Caco-2 (cell line): ENCODE measurements at regions not wholly inside any gene's neighbourhood (a gene's known extent, or its start where the extent isn't known, plus 50 kb on each side); places are given as distances from the start of the nearest gene placed in this dataset.

Experiments
- BruUV-seq: library from RNA; stranded (reverse); fragments of 400-500 nt; replicated peaks from 2 replicates; lab custom pipeline; 2021; lab: Mats Ljungman, UMichigan
- CTCF ChIA-PET: fragments of 300-600 bp; sonication (Branson Sonifier 250); formaldehyde crosslinking; loops from one replicate; lab custom pipeline; 2022; ENCODE audit warnings: antibody characterized with exemption; lab: Charles Lee
- POLR2A ChIA-PET: fragments of 300-600 bp; sonication (Branson Sonifier 250); formaldehyde crosslinking; loops from one replicate; lab custom pipeline; 2022; ENCODE audit warnings: antibody characterized with exemption; lab: Charles Lee
- DNase-seq, 2 experiments: peaks; one replicate each; pipeline versions ENCODE4 v3.0.0 to v3.0.0-alpha.2; 2020 to 2022
- H3K27me3 ChIP-seq: replicated peaks from 2 replicates; pipeline ENCODE4 v1.6.0; 2011; ENCODE audit warnings: low read length; ENCODE audit not compliant: control insufficient read depth, insufficient read depth
- H3K36me3 ChIP-seq: 2 replicates; pipeline ENCODE4 v1.5.1; 2011; ENCODE audit warnings: low read length; ENCODE audit not compliant: control insufficient read depth, insufficient read depth
- H3K4me1 ChIP-seq: fragments of 250-450 bp; sonication (Bioruptor Pico); 2 replicates; pipeline ENCODE4 v1.5.1; 2020; ENCODE audit warnings: mild to moderate bottlenecking
- H3K4me3 ChIP-seq: 2 replicates; pipeline ENCODE4 v1.5.1; 2011; ENCODE audit warnings: low read depth, mild to moderate bottlenecking, control low read depth, low read length
- H3K9me3 ChIP-seq: fragments of 250-450 bp; sonication (Bioruptor Pico); 2 replicates; pipeline ENCODE4 v1.5.1; 2020; ENCODE audit warnings: mild to moderate bottlenecking, moderate library complexity
- H3K27ac Mint-ChIP-seq: one replicate; pipeline ENCODE4 v1.8.0; 2022; ENCODE audit warnings: mixed read lengths; ENCODE audit not compliant: unreplicated experiment
- H3K27me3 Mint-ChIP-seq: one replicate; pipeline ENCODE4 v1.8.0; 2022; ENCODE audit warnings: mixed read lengths; ENCODE audit not compliant: insufficient read depth, unreplicated experiment
- H3K36me3 Mint-ChIP-seq: one replicate; pipeline ENCODE4 v1.8.0; 2022; ENCODE audit warnings: mild to moderate bottlenecking, mixed read lengths; ENCODE audit not compliant: insufficient read depth, unreplicated experiment
- H3K4me1 Mint-ChIP-seq: one replicate; pipeline ENCODE4 v1.8.0; 2022; ENCODE audit warnings: low read depth, mixed read lengths; ENCODE audit not compliant: unreplicated experiment
- H3K4me3 Mint-ChIP-seq: one replicate; pipeline ENCODE4 v1.8.0; 2022; ENCODE audit warnings: mild to moderate bottlenecking, moderate library complexity, mixed read lengths; ENCODE audit not compliant: unreplicated experiment
- H3K9me3 Mint-ChIP-seq: one replicate; pipeline ENCODE4 v1.8.0; 2022; ENCODE audit warnings: mixed read lengths; ENCODE audit not compliant: unreplicated experiment
- intact Hi-C: fragments of 100-400 bp; cut with micrococcal nuclease; formaldehyde crosslinking; loops from one replicate; pipeline ENCODE4 v1.10.0; 2022; ENCODE audit not compliant: unreplicated experiment
- TF ChIP-seq, protein P1 (sequence below), 2 experiments: fragments of 200-600 bp in 1 of 2; IDR thresholded peaks; 1 replicate in 1 of 2; 2 replicates in 1 of 2; pipeline versions ENCODE4 v1.5.1 to v1.8.0; 2011 to 2022; ENCODE audit warnings: antibody characterized with exemption in 1 of 2, control low read depth in 1 of 2, inconsistent platforms in 1 of 2, low read depth in 1 of 2, low read length in 1 of 2, mild to moderate bottlenecking in 1 of 2, moderate library complexity in 1 of 2; ENCODE audit not compliant: insufficient read depth in 1 of 2, severe bottlenecking in 1 of 2, unreplicated experiment in 1 of 2

- CTCF ChIA-PET: interaction anchor here (1.2 kb wide), 1 partner anchor 32 kb away, joined by 4 read pairs; no protein-coding TSS in a partner anchor
- H3K36me3 Mint-ChIP-seq: no peaks in the 10 kb centered on the region
- H3K4me1 ChIP-seq: peaks cover 6% of the 10 kb centered on the region; the same call in 1 of the 2 replicates
- DNase-seq: peak; percentile 47 to 69
- no peak overlapping the region for H3K27ac Mint-ChIP-seq
- H3K27me3 Mint-ChIP-seq: peaks cover 11% of the 10 kb centered on the region
- POLR2A ChIA-PET: no interaction called here
- BruUV-seq: no TSS peak
- H3K4me3 Mint-ChIP-seq: peak overlapping the region; percentile 62
- H3K4me3 ChIP-seq: peak overlapping the region; percentile 34
- no peaks in the 10 kb centered on the region for H3K9me3 Mint-ChIP-seq
- H3K9me3 ChIP-seq: no peaks in the 10 kb centered on the region
- peaks cover 2% of the 10 kb centered on the region for H3K27me3 ChIP-seq
- H3K4me1 Mint-ChIP-seq: peaks cover 7% of the 10 kb centered on the region
- TF ChIP-seq, protein P1, sequence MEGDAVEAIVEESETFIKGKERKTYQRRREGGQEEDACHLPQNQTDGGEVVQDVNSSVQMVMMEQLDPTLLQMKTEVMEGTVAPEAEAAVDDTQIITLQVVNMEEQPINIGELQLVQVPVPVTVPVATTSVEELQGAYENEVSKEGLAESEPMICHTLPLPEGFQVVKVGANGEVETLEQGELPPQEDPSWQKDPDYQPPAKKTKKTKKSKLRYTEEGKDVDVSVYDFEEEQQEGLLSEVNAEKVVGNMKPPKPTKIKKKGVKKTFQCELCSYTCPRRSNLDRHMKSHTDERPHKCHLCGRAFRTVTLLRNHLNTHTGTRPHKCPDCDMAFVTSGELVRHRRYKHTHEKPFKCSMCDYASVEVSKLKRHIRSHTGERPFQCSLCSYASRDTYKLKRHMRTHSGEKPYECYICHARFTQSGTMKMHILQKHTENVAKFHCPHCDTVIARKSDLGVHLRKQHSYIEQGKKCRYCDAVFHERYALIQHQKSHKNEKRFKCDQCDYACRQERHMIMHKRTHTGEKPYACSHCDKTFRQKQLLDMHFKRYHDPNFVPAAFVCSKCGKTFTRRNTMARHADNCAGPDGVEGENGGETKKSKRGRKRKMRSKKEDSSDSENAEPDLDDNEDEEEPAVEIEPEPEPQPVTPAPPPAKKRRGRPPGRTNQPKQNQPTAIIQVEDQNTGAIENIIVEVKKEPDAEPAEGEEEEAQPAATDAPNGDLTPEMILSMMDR (IDR thresholded peaks at IDR 0.05; ENCODE audit: insufficient read depth in 1 of 2, low read depth in 1 of 2, low read length in 1 of 2, severe bottlenecking in 1 of 2, unreplicated experiment in 1 of 2): no peak
- H3K36me3 ChIP-seq: no peaks in the 10 kb centered on the region
- intact Hi-C loops: no loop called here
Measured at GRCh38 chr20:62550087-62550632, 74.4 kb upstream of the GATA5 start.

DNA sequence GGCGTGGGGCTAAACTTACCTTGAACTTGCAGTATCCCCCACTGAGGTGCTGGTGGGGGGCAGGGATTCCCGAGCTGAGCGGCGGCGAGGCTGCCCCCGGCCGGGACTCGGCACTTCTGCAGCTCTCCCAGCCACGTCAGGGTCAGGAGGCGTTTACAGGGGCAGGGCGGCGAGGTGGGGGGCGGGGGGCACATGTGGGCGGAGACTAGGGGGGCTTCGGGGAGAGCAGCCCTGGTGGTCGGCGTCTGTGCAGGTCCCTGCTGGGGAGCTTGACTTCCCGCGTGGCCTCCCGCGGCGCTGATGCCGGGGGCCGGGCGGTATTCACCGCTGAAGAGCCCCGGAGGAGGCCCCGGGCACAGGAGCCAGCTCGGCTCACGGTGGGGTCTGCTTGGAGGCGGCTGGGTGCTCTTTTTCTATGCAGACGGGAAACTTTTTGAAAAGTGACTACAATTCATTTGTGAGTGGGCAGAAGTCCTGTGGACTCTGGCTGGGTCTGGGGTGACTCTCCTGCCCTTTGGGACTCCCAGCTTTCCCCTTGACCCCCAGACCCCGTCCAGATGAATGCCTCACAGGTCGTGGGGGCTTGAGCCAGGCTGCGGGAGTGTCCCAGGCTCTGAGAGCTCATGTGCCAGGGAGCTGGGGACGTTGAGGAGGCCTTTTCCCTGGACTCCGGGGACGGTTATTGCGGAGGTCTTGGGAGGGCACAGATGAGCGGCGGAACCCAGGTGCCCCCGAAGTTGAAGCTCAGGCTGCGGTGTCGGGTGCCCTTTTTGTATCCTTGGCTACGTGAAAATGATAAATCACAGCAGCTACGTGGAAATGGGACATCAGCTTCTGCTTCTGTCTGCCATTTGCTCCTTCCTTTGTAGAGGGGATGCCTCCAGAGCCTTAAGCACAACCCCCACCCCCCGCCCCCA lies 75.9 kb upstream of the GATA5 start:
- CTCF ChIA-PET: interaction anchor here (0.6 to 1.2 kb wide), 5 partner anchors 12 to 256 kb away, joined by 3 to 4 read pairs (median 4); no protein-coding TSS in a partner anchor
- intact Hi-C loops: no loop called here
- BruUV-seq: no TSS peak

GRCh38 chr20:62552613-62553012 lies 76.8 kb upstream of the GATA5 start:
- no peak for DNase-seq
- TF ChIP-seq, protein P1 (IDR thresholded peaks at IDR 0.05; ENCODE audit: insufficient read depth in 1 of 2, low read depth in 1 of 2, low read length in 1 of 2, severe bottlenecking in 1 of 2, unreplicated experiment in 1 of 2): no peak
- Mint-ChIP-seq H3K27me3 (peaks cover 11% of the 10 kb centered on the region), H3K4me3 (no peak overlapping the region), H3K27ac (no peak overlapping the region), H3K36me3 (no peaks in the 10 kb centered on the region), H3K9me3 (no peaks in the 10 kb centered on the region), H3K4me1 (peaks cover 7% of the 10 kb centered on the region)
- Histone ChIP-seq H3K36me3 (no peaks in the 10 kb centered on the region), H3K4me3 (no peak overlapping the region), H3K27me3 (peaks cover 2% of the 10 kb centered on the region), H3K9me3 (no peaks in the 10 kb centered on the region), H3K4me1 (peaks cover 7% of the 10 kb centered on the region; the same call in 1 of the 2 replicates)
- POLR2A ChIA-PET: no interaction called here
- CTCF ChIA-PET: interaction anchor here (0.6 kb wide), 2 partner anchors 108 to 242 kb away, joined by 3 to 4 read pairs; no protein-coding TSS in a partner anchor
- BruUV-seq: no TSS peak
- intact Hi-C loops: no loop called here

More for the DNA sequence above, 75.9 kb upstream of the GATA5 start:
- Mint-ChIP-seq H3K4me3 (peak overlapping the region; percentile 62), H3K36me3 (no peaks in the 10 kb centered on the region), H3K27me3 (peaks cover 11% of the 10 kb centered on the region), H3K27ac (no peak overlapping the region), H3K4me1 (peaks cover 7% of the 10 kb centered on the region), H3K9me3 (no peaks in the 10 kb centered on the region)
- Histone ChIP-seq H3K36me3 (no peaks in the 10 kb centered on the region), H3K4me1 (peaks cover 6% of the 10 kb centered on the region; the same call in 1 of the 2 replicates), H3K9me3 (no peaks in the 10 kb centered on the region), H3K27me3 (peaks cover 2% of the 10 kb centered on the region), H3K4me3 (peak overlapping the region; percentile 34)
- DNase-seq: no peak
- TF ChIP-seq, protein P1 (IDR thresholded peaks at IDR 0.05; ENCODE audit: insufficient read depth in 1 of 2, low read depth in 1 of 2, low read length in 1 of 2, severe bottlenecking in 1 of 2, unreplicated experiment in 1 of 2): no peak
- POLR2A ChIA-PET: no interaction called here
